Esophagus muscularis mucosa (tissue), 4 donors: ENCODE measurements at regions not wholly inside any gene's neighbourhood (a gene's known extent, or its start where the extent isn't known, plus 50 kb on each side); places are given as distances from the start of the nearest gene placed in this dataset.

Source experiments
- DNase-seq: peaks from one replicate; pipeline ENCODE4 v3.0.0-alpha.2; 2017; ENCODE audit errors: extremely low spot score
- H3K27ac ChIP-seq, 4 donors: fragments of 200-600 bp; sonication (generic); replicated peaks in 1 of 4; 1 replicate in 3 of 4; 2 replicates in 1 of 4; pipeline ENCODE4 v1.5.1; 2016 to 2019; ENCODE audit warnings: mild to moderate bottlenecking in 1 of 4
- H3K27me3 ChIP-seq, 4 donors: fragments of 200-600 bp; sonication (generic); one replicate each; pipeline versions ENCODE4 v1.5.1 to v1.6.0; 2016 to 2019
- H3K36me3 ChIP-seq, 4 donors: fragments of 200-600 bp; sonication (generic); one replicate each; pipeline ENCODE4 v1.5.1; 2016 to 2019
- H3K4me1 ChIP-seq, 4 donors: fragments of 200-600 bp; sonication (generic); one replicate each; pipeline ENCODE4 v1.5.1; 2016 to 2019
- H3K4me3 ChIP-seq, 4 donors: fragments of 200-600 bp; sonication (generic); 1 replicate in 2 of 4; 2 replicates in 2 of 4; pipeline ENCODE4 v1.5.1; 2016 to 2019; ENCODE audit warnings: mild to moderate bottlenecking in 4 of 4, moderate library complexity in 1 of 4
- H3K9me3 ChIP-seq, 4 donors: fragments of 200-600 bp; sonication (generic); 1 replicate in 3 of 4; 2 replicates in 1 of 4; pipeline ENCODE4 v1.5.1; 2016 to 2019
- EP300 ChIP-seq: sonication (generic); formaldehyde crosslinking; IDR thresholded peaks from one replicate; pipeline ENCODE4 v1.6.1; 2017; ENCODE audit warnings: antibody characterized with exemption
- POLR2A ChIP-seq: fragments of 450-650 bp; IDR thresholded peaks from one replicate; pipeline ENCODE4 v1.6.1; 2017; ENCODE audit warnings: antibody characterized with exemption, moderate library complexity, mild to moderate bottlenecking, low read depth
- POLR2AphosphoS5 ChIP-seq, 2 donors: sonication (generic); formaldehyde crosslinking; IDR thresholded peaks; one replicate each; pipeline ENCODE4 v1.6.1; 2017; ENCODE audit warnings: antibody characterized with exemption in 2 of 2
- WGBS: methylation state at CpG from one replicate; pipeline ENCODE4 v1.1.5; 2018; 5-methylcytosine and 5-hydroxymethylcytosine counted together
- intact Hi-C: fragments of 100-400 bp; cut with DNase I; formaldehyde crosslinking; loops from one replicate; pipeline ENCODE4 v1.15.1; 2023
- TF ChIP-seq, protein P1 (sequence below), 3 experiments: fragments of 200-600 bp in 2 of 3; fragments of 450-650 bp in 1 of 3; sonication (generic) in 2 of 3; IDR thresholded peaks; one replicate each; pipeline ENCODE4 v1.5.1; 2017 to 2019; ENCODE audit warnings: antibody characterized with exemption in 3 of 3, mild to moderate bottlenecking in 2 of 3, moderate library complexity in 1 of 3

- TF ChIP-seq, protein P1, sequence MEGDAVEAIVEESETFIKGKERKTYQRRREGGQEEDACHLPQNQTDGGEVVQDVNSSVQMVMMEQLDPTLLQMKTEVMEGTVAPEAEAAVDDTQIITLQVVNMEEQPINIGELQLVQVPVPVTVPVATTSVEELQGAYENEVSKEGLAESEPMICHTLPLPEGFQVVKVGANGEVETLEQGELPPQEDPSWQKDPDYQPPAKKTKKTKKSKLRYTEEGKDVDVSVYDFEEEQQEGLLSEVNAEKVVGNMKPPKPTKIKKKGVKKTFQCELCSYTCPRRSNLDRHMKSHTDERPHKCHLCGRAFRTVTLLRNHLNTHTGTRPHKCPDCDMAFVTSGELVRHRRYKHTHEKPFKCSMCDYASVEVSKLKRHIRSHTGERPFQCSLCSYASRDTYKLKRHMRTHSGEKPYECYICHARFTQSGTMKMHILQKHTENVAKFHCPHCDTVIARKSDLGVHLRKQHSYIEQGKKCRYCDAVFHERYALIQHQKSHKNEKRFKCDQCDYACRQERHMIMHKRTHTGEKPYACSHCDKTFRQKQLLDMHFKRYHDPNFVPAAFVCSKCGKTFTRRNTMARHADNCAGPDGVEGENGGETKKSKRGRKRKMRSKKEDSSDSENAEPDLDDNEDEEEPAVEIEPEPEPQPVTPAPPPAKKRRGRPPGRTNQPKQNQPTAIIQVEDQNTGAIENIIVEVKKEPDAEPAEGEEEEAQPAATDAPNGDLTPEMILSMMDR (IDR thresholded peaks at IDR 0.05) = no peak
- no peak for TF ChIP-seq EP300
- TF ChIP-seq POLR2AphosphoS5 (IDR thresholded peaks at IDR 0.05) = no peak
- TF ChIP-seq POLR2A = no peak
- no peaks in the 10 kb centered on the region for H3K9me3 ChIP-seq
- 82% methylated on average over 10 of the region's 11 CpGs for WGBS
- no peak overlapping the region for H3K27ac ChIP-seq
- H3K27me3 ChIP-seq = no peaks in the 10 kb centered on the region
- intact Hi-C loops = no loop called here
- no peak for DNase-seq
- no peak overlapping the region for H3K4me3 ChIP-seq
- no peaks in the 10 kb centered on the region for H3K4me1 ChIP-seq
- H3K36me3 ChIP-seq = peaks cover 0 to 54% (median 38%) of the 10 kb centered on the region in 4 donors
These were observed 255.8 kb downstream of the GLI2 start for GRCh38 chr2:120991441-120991840.

DNA sequence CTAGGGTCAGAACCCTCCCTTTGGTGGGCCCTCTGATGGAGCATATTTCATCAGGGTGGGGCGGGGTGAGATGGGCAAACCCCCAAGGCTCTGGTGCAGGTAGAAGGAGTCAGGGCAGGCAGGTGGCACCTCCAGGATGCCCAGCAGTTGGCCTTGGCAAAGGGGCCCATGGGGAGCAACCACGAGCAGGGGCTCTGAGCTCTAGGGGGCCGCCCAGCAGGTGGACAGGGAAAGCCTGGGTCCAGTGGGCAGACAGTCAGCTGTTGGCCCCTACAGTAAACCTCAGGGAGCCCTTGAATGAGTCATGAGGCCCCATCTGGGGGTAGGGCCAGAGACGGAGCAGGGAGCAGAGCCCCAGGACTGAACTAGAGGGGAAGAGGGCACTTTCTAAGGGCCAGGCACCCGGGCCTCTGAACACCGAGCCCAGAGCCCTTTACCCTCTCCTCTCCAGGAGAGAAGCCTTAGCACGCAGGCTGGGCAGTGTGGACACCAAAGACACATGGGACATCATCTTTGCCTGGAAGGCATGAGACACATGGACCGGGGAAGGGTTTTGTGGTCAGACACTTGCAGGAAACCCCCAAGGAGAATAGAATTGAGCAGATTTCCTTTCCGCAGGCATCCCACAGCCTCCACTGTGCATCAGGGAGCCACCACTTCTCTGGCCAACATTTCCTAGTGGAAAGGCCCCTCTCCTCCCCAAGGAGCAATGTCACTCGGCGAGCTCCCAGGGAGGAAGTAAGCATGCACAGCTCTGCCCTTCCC lies 257.3 kb downstream of the GLI2 start:
- H3K4me1 ChIP-seq = no peaks in the 10 kb centered on the region
- 78% methylated on average over 8 of the region's 11 CpGs for WGBS
- TF ChIP-seq, protein P1 (IDR thresholded peaks at IDR 0.05) = no peak
- intact Hi-C loops = no loop called here
- no peak overlapping the region for H3K4me3 ChIP-seq
- peaks cover 0 to 39% (median 26%) of the 10 kb centered on the region in 4 donors for H3K36me3 ChIP-seq
- peak; percentile 84 for DNase-seq
- no peaks in the 10 kb centered on the region for H3K9me3 ChIP-seq
- no peak overlapping the region for H3K27ac ChIP-seq
- H3K27me3 ChIP-seq = no peaks in the 10 kb centered on the region

GRCh38 chr2:120993661-120994060 lies 258.0 kb downstream of the GLI2 start:
- Histone ChIP-seq H3K27me3 (no peaks in the 10 kb centered on the region), H3K4me1 (no peaks in the 10 kb centered on the region), H3K36me3 (peaks cover 0 to 32% (median 19%) of the 10 kb centered on the region in 4 donors), H3K27ac (no peak overlapping the region), H3K4me3 (no peak overlapping the region), H3K9me3 (no peaks in the 10 kb centered on the region)
- intact Hi-C loops = no loop called here
- TF ChIP-seq EP300 (no peak), POLR2AphosphoS5 (IDR thresholded peaks at IDR 0.05) (no peak), POLR2A (no peak)
- TF ChIP-seq, protein P1 (IDR thresholded peaks at IDR 0.05) = no peak
- 75% methylated on average over 6 of the region's 9 CpGs for WGBS
- no peak for DNase-seq

DNA sequence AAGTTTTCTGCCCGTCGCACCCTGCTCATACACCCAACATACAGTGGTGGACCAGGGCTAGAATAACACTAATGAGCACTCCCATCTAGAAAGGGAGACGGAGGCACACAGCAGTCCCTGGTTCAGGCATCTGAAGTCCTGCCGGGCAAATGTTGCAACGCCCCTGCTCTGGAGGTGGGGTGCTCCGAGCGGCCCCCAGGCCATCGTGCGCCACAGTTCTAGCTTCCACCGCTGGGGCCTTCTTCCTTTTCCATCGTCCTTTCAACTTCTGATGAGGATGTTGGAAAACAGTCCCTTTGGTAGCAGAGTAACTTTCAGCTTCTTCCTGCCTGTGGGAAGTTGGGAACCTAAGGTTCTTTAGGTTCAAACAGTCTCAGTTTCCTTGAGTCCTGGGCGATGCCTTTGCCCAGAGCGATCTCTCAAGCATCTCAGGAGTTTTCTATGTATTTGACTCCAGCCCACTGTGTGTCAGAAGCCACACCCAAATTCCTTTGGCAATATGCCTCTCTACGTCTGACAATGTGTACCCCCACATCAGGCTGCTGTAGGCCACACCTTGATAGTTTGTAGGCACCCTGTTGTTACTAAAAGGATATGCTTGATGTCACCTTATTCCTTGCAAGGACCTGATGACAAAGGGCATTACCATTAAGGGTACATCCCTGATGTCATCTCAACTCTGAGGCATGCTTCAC lies 258.8 kb downstream of the GLI2 start:
- Histone ChIP-seq H3K9me3 (no peaks in the 10 kb centered on the region), H3K4me1 (no peaks in the 10 kb centered on the region), H3K36me3 (peaks cover 0 to 24% (median 13%) of the 10 kb centered on the region in 4 donors), H3K27me3 (no peaks in the 10 kb centered on the region), H3K27ac (no peak overlapping the region), H3K4me3 (no peak overlapping the region)
- WGBS = 93% methylated on average over 13 of the region's 14 CpGs
- no peak for DNase-seq
- no peak for TF ChIP-seq EP300
- TF ChIP-seq, protein P1 (IDR thresholded peaks at IDR 0.05) = no peak
- no peak for TF ChIP-seq POLR2A
- TF ChIP-seq POLR2AphosphoS5 (IDR thresholded peaks at IDR 0.05) = no peak
- intact Hi-C loops = no loop called here
